GM12865 (cell line): ENCODE measurements at regions not wholly inside any gene's neighbourhood (a gene's known extent, or its start where the extent isn't known, plus 50 kb on each side); places are given as distances from the start of the nearest gene placed in this dataset.

Experiments used
- DNase-seq: peaks from one replicate; pipeline ENCODE4 v3.0.0; 2010; ENCODE audit warnings: low read depth
- H3K4me3 ChIP-seq: 2 replicates; pipeline ENCODE4 v1.5.1; 2011; ENCODE audit warnings: mild to moderate bottlenecking, low read depth, low read length, control low read depth
- TF ChIP-seq, protein P1 (sequence below): IDR thresholded peaks from 2 replicates; pipeline ENCODE4 v1.5.1; 2011; ENCODE audit warnings: low read length, control low read depth, low read depth, inconsistent platforms; ENCODE audit not compliant: insufficient read depth; ENCODE audit errors: missing control alignments

DNA sequence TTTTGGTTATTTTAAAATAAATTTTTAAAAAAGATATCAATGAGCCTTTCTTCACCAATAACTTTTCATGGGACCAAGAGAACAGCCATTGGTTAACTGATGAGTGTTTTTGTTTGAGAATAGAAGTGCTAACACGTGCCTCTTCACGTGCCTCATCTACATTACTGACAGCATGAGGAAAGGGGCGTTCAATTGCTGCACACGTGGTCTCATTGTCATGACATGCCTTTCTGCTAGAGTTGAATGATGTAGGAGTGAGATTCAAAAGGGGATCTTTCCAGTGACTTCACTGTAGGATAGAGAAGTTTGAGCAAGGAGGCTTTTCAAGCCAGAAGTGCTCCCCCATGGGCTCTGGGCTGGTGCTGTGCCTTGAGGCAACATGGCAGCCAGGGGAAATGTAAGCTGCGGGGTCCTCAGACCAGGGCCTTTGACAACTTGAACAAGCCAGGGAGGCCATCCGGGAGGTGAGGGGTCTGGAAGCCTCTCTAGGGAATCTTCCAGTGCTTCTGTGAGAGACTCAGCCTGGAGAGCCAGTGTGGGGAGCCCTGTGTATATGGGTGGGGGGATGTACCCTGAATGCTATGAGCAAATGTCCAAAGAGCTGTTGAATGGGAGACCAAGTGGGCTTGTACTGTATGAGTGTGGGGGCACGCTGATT lies 51.2 kb upstream of the FSTL4 start:
- no peak for DNase-seq
- TF ChIP-seq, protein P1, sequence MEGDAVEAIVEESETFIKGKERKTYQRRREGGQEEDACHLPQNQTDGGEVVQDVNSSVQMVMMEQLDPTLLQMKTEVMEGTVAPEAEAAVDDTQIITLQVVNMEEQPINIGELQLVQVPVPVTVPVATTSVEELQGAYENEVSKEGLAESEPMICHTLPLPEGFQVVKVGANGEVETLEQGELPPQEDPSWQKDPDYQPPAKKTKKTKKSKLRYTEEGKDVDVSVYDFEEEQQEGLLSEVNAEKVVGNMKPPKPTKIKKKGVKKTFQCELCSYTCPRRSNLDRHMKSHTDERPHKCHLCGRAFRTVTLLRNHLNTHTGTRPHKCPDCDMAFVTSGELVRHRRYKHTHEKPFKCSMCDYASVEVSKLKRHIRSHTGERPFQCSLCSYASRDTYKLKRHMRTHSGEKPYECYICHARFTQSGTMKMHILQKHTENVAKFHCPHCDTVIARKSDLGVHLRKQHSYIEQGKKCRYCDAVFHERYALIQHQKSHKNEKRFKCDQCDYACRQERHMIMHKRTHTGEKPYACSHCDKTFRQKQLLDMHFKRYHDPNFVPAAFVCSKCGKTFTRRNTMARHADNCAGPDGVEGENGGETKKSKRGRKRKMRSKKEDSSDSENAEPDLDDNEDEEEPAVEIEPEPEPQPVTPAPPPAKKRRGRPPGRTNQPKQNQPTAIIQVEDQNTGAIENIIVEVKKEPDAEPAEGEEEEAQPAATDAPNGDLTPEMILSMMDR = no peak
- H3K4me3 ChIP-seq = no peak overlapping the region

DNA sequence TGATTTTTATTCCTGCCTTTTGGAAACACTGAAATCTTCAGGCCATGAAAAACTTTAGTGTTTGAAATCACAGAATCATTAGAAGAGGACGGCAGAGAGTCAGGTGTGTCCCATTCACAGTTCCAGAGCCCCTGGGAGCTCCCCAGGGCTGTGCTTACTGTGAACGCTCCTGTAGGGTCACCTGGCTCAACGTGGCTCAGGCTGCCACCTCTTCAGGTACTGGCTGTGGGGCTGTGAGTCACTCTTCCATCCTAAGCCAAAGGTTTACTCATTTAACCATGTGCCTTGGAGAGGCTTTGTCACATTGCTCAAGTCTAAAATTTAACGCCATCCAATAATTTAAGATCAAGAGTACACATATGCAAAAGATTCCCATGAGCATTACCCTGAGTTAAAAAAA lies 50.2 kb upstream of the FSTL4 start:
- DNase-seq = no peak
- TF ChIP-seq, protein P1 = no peak
- H3K4me3 ChIP-seq = no peak overlapping the region
